GM23338 (cell line): ENCODE measurements at regions not wholly inside any gene's neighbourhood (a gene's known extent, or its start where the extent isn't known, plus 50 kb on each side); places are given as distances from the start of the nearest gene placed in this dataset.

ENCODE experiments used
- CREB1 ChIP-seq: fragments of 250-450 bp; sonication (Bioruptor Pico); IDR thresholded peaks from 2 replicates; pipeline ENCODE4 v1.5.0; 2020; ENCODE audit warnings: low read depth, mild to moderate bottlenecking, moderate library complexity
- EZH2 ChIP-seq: fragments of 200-600 bp; sonication (generic); IDR thresholded peaks from one replicate; pipeline ENCODE4 v1.8.0; 2017; ENCODE audit warnings: antibody characterized with exemption, mild to moderate bottlenecking, low read depth; ENCODE audit not compliant: unreplicated experiment
- EZH2phosphoT487 ChIP-seq: fragments of 200-600 bp; sonication (generic); IDR thresholded peaks from one replicate; pipeline ENCODE4 v1.8.1; 2018; ENCODE audit warnings: antibody characterized with exemption; ENCODE audit not compliant: unreplicated experiment
- POLR2AphosphoS5 ChIP-seq: IDR thresholded peaks from 2 replicates; pipeline ENCODE4 v1.6.1; 2016; ENCODE audit warnings: antibody characterized with exemption, low read depth
- TF ChIP-seq, protein P1 (sequence below), 2 experiments: fragments of 200-600 bp in 1 of 2; sonication (generic) in 1 of 2; conservative IDR thresholded peaks; 2 replicates each; pipeline versions ENCODE4 v1.5.1 to v1.6.1; 2016 to 2017; ENCODE audit warnings: antibody characterized with exemption in 2 of 2, low read depth in 2 of 2, mild to moderate bottlenecking in 2 of 2, moderate library complexity in 1 of 2
- TF ChIP-seq, protein P2 (sequence below): fragments of 250-450 bp; sonication (Bioruptor Pico); IDR thresholded peaks from 2 replicates; pipeline ENCODE4 v1.5.0; 2020; ENCODE audit warnings: mild to moderate bottlenecking, moderate library complexity

DNA sequence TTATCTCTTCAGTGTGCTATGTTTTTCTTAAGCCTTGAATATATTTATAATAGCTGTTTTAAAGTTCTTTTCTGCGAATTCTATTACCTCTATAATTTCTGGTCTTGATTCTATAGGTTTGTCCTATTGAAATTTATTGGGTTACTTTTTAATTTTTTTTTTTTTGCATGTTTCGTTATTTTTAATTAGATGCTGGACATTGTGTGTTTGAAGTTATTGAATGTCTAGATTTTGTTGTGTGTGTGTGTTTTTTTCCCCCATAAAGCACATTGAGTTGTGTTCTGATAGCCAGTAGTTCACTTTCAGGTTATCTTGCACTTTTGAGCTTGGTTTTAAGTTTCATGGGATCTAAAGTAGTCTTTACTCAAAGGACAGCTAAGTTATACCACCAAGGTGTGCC, 394.9 kb downstream of the RPS24 start:
- TF ChIP-seq, protein P1, sequence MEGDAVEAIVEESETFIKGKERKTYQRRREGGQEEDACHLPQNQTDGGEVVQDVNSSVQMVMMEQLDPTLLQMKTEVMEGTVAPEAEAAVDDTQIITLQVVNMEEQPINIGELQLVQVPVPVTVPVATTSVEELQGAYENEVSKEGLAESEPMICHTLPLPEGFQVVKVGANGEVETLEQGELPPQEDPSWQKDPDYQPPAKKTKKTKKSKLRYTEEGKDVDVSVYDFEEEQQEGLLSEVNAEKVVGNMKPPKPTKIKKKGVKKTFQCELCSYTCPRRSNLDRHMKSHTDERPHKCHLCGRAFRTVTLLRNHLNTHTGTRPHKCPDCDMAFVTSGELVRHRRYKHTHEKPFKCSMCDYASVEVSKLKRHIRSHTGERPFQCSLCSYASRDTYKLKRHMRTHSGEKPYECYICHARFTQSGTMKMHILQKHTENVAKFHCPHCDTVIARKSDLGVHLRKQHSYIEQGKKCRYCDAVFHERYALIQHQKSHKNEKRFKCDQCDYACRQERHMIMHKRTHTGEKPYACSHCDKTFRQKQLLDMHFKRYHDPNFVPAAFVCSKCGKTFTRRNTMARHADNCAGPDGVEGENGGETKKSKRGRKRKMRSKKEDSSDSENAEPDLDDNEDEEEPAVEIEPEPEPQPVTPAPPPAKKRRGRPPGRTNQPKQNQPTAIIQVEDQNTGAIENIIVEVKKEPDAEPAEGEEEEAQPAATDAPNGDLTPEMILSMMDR (conservative IDR thresholded peaks at IDR 0.05; ENCODE audit: low read depth in 2 of 2), result no peak
- TF ChIP-seq EZH2phosphoT487 (no peak), EZH2 (no peak), POLR2AphosphoS5 (no peak), CREB1 (CRISPR knock-in tag) (no peak)
- TF ChIP-seq, protein P2, sequence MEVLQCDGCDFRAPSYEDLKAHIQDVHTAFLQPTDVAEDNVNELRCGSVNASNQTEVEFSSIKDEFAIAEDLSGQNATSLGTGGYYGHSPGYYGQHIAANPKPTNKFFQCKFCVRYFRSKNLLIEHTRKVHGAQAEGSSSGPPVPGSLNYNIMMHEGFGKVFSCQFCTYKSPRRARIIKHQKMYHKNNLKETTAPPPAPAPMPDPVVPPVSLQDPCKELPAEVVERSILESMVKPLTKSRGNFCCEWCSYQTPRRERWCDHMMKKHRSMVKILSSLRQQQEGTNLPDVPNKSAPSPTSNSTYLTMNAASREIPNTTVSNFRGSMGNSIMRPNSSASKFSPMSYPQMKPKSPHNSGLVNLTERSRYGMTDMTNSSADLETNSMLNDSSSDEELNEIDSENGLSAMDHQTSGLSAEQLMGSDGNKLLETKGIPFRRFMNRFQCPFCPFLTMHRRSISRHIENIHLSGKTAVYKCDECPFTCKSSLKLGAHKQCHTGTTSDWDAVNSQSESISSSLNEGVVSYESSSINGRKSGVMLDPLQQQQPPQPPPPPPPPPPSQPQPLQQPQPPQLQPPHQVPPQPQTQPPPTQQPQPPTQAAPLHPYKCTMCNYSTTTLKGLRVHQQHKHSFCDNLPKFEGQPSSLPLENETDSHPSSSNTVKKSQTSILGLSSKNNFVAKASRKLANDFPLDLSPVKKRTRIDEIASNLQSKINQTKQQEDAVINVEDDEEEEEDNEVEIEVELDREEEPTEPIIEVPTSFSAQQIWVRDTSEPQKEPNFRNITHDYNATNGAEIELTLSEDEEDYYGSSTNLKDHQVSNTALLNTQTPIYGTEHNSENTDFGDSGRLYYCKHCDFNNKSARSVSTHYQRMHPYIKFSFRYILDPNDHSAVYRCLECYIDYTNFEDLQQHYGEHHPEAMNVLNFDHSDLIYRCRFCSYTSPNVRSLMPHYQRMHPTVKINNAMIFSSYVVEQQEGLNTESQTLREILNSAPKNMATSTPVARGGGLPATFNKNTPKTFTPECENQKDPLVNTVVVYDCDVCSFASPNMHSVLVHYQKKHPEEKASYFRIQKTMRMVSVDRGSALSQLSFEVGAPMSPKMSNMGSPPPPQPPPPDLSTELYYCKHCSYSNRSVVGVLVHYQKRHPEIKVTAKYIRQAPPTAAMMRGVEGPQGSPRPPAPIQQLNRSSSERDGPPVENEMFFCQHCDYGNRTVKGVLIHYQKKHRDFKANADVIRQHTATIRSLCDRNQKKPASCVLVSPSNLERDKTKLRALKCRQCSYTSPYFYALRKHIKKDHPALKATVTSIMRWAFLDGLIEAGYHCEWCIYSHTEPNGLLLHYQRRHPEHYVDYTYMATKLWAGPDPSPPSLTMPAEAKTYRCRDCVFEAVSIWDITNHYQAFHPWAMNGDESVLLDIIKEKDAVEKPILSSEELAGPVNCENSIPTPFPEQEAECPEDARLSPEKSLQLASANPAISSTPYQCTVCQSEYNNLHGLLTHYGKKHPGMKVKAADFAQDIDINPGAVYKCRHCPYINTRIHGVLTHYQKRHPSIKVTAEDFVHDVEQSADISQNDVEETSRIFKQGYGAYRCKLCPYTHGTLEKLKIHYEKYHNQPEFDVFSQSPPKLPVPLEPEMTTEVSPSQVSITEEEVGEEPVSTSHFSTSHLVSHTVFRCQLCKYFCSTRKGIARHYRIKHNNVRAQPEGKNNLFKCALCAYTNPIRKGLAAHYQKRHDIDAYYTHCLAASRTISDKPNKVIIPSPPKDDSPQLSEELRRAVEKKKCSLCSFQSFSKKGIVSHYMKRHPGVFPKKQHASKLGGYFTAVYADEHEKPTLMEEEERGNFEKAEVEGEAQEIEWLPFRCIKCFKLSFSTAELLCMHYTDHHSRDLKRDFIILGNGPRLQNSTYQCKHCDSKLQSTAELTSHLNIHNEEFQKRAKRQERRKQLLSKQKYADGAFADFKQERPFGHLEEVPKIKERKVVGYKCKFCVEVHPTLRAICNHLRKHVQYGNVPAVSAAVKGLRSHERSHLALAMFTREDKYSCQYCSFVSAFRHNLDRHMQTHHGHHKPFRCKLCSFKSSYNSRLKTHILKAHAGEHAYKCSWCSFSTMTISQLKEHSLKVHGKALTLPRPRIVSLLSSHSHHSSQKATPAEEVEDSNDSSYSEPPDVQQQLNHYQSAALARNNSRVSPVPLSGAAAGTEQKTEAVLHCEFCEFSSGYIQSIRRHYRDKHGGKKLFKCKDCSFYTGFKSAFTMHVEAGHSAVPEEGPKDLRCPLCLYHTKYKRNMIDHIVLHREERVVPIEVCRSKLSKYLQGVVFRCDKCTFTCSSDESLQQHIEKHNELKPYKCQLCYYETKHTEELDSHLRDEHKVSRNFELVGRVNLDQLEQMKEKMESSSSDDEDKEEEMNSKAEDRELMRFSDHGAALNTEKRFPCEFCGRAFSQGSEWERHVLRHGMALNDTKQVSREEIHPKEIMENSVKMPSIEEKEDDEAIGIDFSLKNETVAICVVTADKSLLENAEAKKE (CRISPR knock-in tag), result no peak
